IPS DF 4.7 (cell line): ENCODE measurements at regions not wholly inside any gene's neighbourhood (a gene's known extent, or its start where the extent isn't known, plus 50 kb on each side); places are given as distances from the start of the nearest gene placed in this dataset.

Source experiments
- DNase-seq: peaks from one replicate; pipeline ENCODE4 v3.0.0-alpha.2; 2013; ENCODE audit warnings: low spot score; ENCODE audit errors: extremely low read depth

- DNase-seq, result peak; percentile 2
Observed at GRCh38 chr15:39172380-39173281, 408.2 kb upstream of the THBS1 start.

- DNase-seq, result no peak
Observed at GRCh38 chr15:39173426-39173825, 407.5 kb upstream of the THBS1 start.

GRCh38 chr15:39174332-39174731 lies 406.5 kb upstream of the THBS1 start:
- no peak for DNase-seq

GRCh38 chr15:39176030-39176429 lies 404.8 kb upstream of the THBS1 start:
- DNase-seq, result no peak

- DNase-seq, result no peak
Observed at GRCh38 chr15:39177561-39177960, 403.3 kb upstream of the THBS1 start.

GRCh38 chr15:39180030-39180429 lies 400.8 kb upstream of the THBS1 start:
- DNase-seq, result no peak

- DNase-seq, result no peak
Observed at GRCh38 chr15:39180483-39180933, 400.4 kb upstream of the THBS1 start.

- DNase-seq, result no peak
Observed at GRCh38 chr15:39181056-39181747, 399.7 kb upstream of the THBS1 start.

- DNase-seq, result no peak
Observed at GRCh38 chr15:39181940-39182339, 398.9 kb upstream of the THBS1 start.

- DNase-seq, result no peak
Observed at GRCh38 chr15:39183164-39183881, 397.6 kb upstream of the THBS1 start.

GRCh38 chr15:39184701-39185390 lies 396.0 kb upstream of the THBS1 start:
- no peak for DNase-seq

GRCh38 chr15:39188314-39188713 lies 392.6 kb upstream of the THBS1 start:
- DNase-seq, result no peak

- DNase-seq, result no peak
Observed at GRCh38 chr15:39188930-39189329, 391.9 kb upstream of the THBS1 start.

- no peak for DNase-seq
Observed at GRCh38 chr15:39191871-39192291, 389.0 kb upstream of the THBS1 start.

- no peak for DNase-seq
Observed at GRCh38 chr15:39192351-39192750, 388.5 kb upstream of the THBS1 start.

- no peak for DNase-seq
Observed at GRCh38 chr15:39192979-39193560, 387.8 kb upstream of the THBS1 start.

- DNase-seq, result no peak
Observed at GRCh38 chr15:39193611-39194010, 387.3 kb upstream of the THBS1 start.

GRCh38 chr15:39194106-39194830 lies 386.6 kb upstream of the THBS1 start:
- DNase-seq, result no peak

- DNase-seq, result no peak
Observed at GRCh38 chr15:39195961-39196486, 384.9 kb upstream of the THBS1 start.
